Endodermal cell (in vitro differentiated cells): ENCODE measurements at regions not wholly inside any gene's neighbourhood (a gene's known extent, or its start where the extent isn't known, plus 50 kb on each side); places are given as distances from the start of the nearest gene placed in this dataset.
"Not testable (repeated sequence)": the region's sequence is repeated elsewhere in the genome, so short reads cannot be mapped to it uniquely, and the experiment has no call there.

Source experiments
- DNase-seq: peaks from one replicate; pipeline ENCODE4 v3.0.0-alpha.2; 2017
- H3K27ac ChIP-seq: 2 replicates; pipeline ENCODE4 v1.5.1; 2013; ENCODE audit warnings: mild to moderate bottlenecking, low read depth, low read length, moderate library complexity
- H3K27me3 ChIP-seq: 2 replicates; pipeline ENCODE4 v1.6.1; 2013; ENCODE audit warnings: mild to moderate bottlenecking, low read length, moderate library complexity; ENCODE audit not compliant: insufficient read depth, control insufficient read depth, poor library complexity, severe bottlenecking
- H3K36me3 ChIP-seq: 2 replicates; pipeline ENCODE4 v1.7.0; 2013; ENCODE audit warnings: mild to moderate bottlenecking, low read length, moderate library complexity; ENCODE audit not compliant: control insufficient read depth, insufficient read depth
- H3K4me1 ChIP-seq: one replicate; pipeline ENCODE4 v1.7.0; 2013; ENCODE audit warnings: low read length; ENCODE audit not compliant: control insufficient read depth, insufficient read depth
- H3K4me3 ChIP-seq: 2 replicates; pipeline ENCODE4 v1.5.1; 2013; ENCODE audit warnings: mild to moderate bottlenecking, low read length, moderate library complexity
- H3K9ac ChIP-seq: 2 replicates; pipeline ENCODE4 v1.6.1; 2013; ENCODE audit warnings: mild to moderate bottlenecking, low read length, moderate library complexity; ENCODE audit not compliant: poor library complexity, severe bottlenecking; ENCODE audit errors: extremely low read depth
- H3K9me3 ChIP-seq: 2 replicates; pipeline ENCODE4 v1.6.1; 2013; ENCODE audit warnings: mild to moderate bottlenecking, low read length, moderate library complexity; ENCODE audit not compliant: control insufficient read depth
- H3K27ac Mint-ChIP-seq: 2 replicates; pipeline ENCODE4 v1.8.0; 2020; ENCODE audit warnings: mixed read lengths
- H3K27me3 Mint-ChIP-seq: 2 replicates; pipeline ENCODE4 v1.8.0; 2021; ENCODE audit warnings: mild to moderate bottlenecking, mixed read lengths; ENCODE audit not compliant: insufficient read depth
- H3K36me3 Mint-ChIP-seq: 2 replicates; pipeline ENCODE4 v1.8.0; 2020; ENCODE audit warnings: low read depth, mixed read lengths
- H3K4me1 Mint-ChIP-seq: 2 replicates; pipeline ENCODE4 v1.8.0; 2020; ENCODE audit warnings: mixed read lengths
- H3K4me3 Mint-ChIP-seq: 2 replicates; pipeline ENCODE4 v1.8.0; 2020; ENCODE audit warnings: mild to moderate bottlenecking, moderate library complexity, mixed read lengths
- H3K9me3 Mint-ChIP-seq: 2 replicates; pipeline ENCODE4 v1.8.0; 2020; ENCODE audit warnings: mild to moderate bottlenecking, mixed read lengths
- WGBS, 2 experiments: methylation state at CpG; one replicate each; pipeline versions ENCODE4 v1.1.5 to v1.1.7; 2013; ENCODE audit warnings: missing lambda C conversion rate in 2 of 2, mixed read lengths in 1 of 2; ENCODE audit not compliant: insufficient coverage in 1 of 2, insufficient read length in 1 of 2; 5-methylcytosine and 5-hydroxymethylcytosine counted together
- TF ChIP-seq, protein P1 (sequence below): fragments of 200-600 bp; sonication (generic); conservative IDR thresholded peaks from 2 replicates; pipeline ENCODE4 v1.5.0; 2021; ENCODE audit warnings: antibody characterized with exemption, mild to moderate bottlenecking

- no peak overlapping the region for H3K4me3 ChIP-seq
- no peak for DNase-seq
- H3K4me1 Mint-ChIP-seq = peaks cover 30% of the 10 kb centered on the region
- WGBS, 2 experiments = 97 to 100% methylated on average over 4 of the region's 4 CpGs
- no peaks in the 10 kb centered on the region for H3K36me3 Mint-ChIP-seq
- H3K27me3 Mint-ChIP-seq = no peaks in the 10 kb centered on the region
- H3K9ac ChIP-seq = no peak overlapping the region
- no peak overlapping the region for H3K27ac ChIP-seq
- H3K36me3 ChIP-seq = no peaks in the 10 kb centered on the region
- no peaks in the 10 kb centered on the region for H3K9me3 ChIP-seq
- H3K27me3 ChIP-seq = no peaks in the 10 kb centered on the region
- no peaks in the 10 kb centered on the region for H3K9me3 Mint-ChIP-seq
- no peak overlapping the region for H3K27ac Mint-ChIP-seq
- TF ChIP-seq, protein P1, sequence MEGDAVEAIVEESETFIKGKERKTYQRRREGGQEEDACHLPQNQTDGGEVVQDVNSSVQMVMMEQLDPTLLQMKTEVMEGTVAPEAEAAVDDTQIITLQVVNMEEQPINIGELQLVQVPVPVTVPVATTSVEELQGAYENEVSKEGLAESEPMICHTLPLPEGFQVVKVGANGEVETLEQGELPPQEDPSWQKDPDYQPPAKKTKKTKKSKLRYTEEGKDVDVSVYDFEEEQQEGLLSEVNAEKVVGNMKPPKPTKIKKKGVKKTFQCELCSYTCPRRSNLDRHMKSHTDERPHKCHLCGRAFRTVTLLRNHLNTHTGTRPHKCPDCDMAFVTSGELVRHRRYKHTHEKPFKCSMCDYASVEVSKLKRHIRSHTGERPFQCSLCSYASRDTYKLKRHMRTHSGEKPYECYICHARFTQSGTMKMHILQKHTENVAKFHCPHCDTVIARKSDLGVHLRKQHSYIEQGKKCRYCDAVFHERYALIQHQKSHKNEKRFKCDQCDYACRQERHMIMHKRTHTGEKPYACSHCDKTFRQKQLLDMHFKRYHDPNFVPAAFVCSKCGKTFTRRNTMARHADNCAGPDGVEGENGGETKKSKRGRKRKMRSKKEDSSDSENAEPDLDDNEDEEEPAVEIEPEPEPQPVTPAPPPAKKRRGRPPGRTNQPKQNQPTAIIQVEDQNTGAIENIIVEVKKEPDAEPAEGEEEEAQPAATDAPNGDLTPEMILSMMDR = no peak
- peaks cover 12% of the 10 kb centered on the region for H3K4me1 ChIP-seq
- H3K4me3 Mint-ChIP-seq = no peak overlapping the region
Observed at GRCh38 chr4:26241179-26241578, 79.6 kb upstream of the RBPJ start.

- TF ChIP-seq, protein P1 = no peak
- Histone ChIP-seq H3K4me1 (peaks cover 12% of the 10 kb centered on the region), H3K27me3 (no peaks in the 10 kb centered on the region), H3K27ac (no peak overlapping the region), H3K9ac (no peak overlapping the region), H3K9me3 (no peaks in the 10 kb centered on the region), H3K4me3 (no peak overlapping the region), H3K36me3 (no peaks in the 10 kb centered on the region)
- Mint-ChIP-seq H3K36me3 (no peaks in the 10 kb centered on the region), H3K27ac (no peak overlapping the region), H3K27me3 (no peaks in the 10 kb centered on the region), H3K4me1 (peaks cover 30% of the 10 kb centered on the region), H3K4me3 (no peak overlapping the region), H3K9me3 (no peaks in the 10 kb centered on the region)
- no peak for DNase-seq
Observed at GRCh38 chr4:26242451-26242850, 78.4 kb upstream of the RBPJ start.

- H3K27ac ChIP-seq, H3K36me3 Mint-ChIP-seq, H3K9me3 ChIP-seq, H3K27me3 Mint-ChIP-seq, H3K9ac ChIP-seq, DNase-seq, H3K4me3 ChIP-seq, H3K36me3 ChIP-seq, H3K27me3 ChIP-seq, H3K4me1 ChIP-seq, H3K9me3 Mint-ChIP-seq, H3K27ac Mint-ChIP-seq, H3K4me3 Mint-ChIP-seq: not testable (repeated sequence)
- 60% methylated on average over 1 of the region's 1 CpG; no CpG with 5 or more reads in 1 of the 2 experiments for WGBS, 2 experiments
- peaks cover 13% of the 10 kb centered on the region for H3K4me1 Mint-ChIP-seq
Observed at GRCh38 chr4:26244138-26244537, 76.7 kb upstream of the RBPJ start.

- H3K36me3 ChIP-seq = no peaks in the 10 kb centered on the region
- no peak overlapping the region for H3K4me3 ChIP-seq
- TF ChIP-seq, protein P1 = no peak
- Mint-ChIP-seq H3K4me3 (no peak overlapping the region), H3K27me3 (no peaks in the 10 kb centered on the region), H3K36me3 (no peaks in the 10 kb centered on the region), H3K27ac (no peak overlapping the region), H3K4me1 (no peaks in the 10 kb centered on the region), H3K9me3 (no peaks in the 10 kb centered on the region)
- no peaks in the 10 kb centered on the region for H3K27me3 ChIP-seq
- H3K9ac ChIP-seq = no peak overlapping the region
- H3K4me1 ChIP-seq = no peaks in the 10 kb centered on the region
- no peak overlapping the region for H3K27ac ChIP-seq
- no peak for DNase-seq
- no peaks in the 10 kb centered on the region for H3K9me3 ChIP-seq
Observed at GRCh38 chr4:26248647-26249046, 72.2 kb upstream of the RBPJ start.
